ENCODE measurements at regions not wholly inside any gene's neighbourhood (a gene's known extent, or its start where the extent isn't known, plus 50 kb on each side); places are given as distances from the start of the nearest gene placed in this dataset.
"Not testable (repeated sequence)": the region's sequence is repeated elsewhere in the genome, so short reads cannot be mapped to it uniquely, and the experiment has no call there.

DNA sequence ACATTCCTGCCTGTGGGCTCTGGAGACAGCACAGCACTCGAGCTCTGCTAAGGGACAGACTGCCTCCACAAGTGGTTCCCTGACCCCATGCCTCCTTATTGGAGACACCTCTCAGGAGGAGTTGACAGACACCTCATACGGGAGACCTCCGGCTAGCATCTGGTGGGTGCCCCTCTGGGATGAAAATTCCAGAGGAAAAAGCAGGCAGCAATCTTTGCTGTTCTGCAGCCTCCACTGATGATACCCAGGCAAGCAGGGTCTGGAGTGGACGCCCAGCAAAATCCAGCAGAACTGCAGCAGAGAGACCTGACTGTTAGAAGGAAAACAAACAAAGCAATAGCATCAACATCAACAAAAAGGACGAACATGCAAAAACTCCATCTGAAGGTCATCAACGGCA is 639.4 kb downstream of the SLC16A7 start:
- TF ChIP-seq, protein P1, sequence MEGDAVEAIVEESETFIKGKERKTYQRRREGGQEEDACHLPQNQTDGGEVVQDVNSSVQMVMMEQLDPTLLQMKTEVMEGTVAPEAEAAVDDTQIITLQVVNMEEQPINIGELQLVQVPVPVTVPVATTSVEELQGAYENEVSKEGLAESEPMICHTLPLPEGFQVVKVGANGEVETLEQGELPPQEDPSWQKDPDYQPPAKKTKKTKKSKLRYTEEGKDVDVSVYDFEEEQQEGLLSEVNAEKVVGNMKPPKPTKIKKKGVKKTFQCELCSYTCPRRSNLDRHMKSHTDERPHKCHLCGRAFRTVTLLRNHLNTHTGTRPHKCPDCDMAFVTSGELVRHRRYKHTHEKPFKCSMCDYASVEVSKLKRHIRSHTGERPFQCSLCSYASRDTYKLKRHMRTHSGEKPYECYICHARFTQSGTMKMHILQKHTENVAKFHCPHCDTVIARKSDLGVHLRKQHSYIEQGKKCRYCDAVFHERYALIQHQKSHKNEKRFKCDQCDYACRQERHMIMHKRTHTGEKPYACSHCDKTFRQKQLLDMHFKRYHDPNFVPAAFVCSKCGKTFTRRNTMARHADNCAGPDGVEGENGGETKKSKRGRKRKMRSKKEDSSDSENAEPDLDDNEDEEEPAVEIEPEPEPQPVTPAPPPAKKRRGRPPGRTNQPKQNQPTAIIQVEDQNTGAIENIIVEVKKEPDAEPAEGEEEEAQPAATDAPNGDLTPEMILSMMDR (IDR thresholded peaks at IDR 0.05; ENCODE audit: unreplicated experiment), result no peak
- no peak overlapping the region for H3K27ac Mint-ChIP-seq (ENCODE audit: low read depth, unreplicated experiment)
- CTCF ChIA-PET, result no interaction called here
- DNase-seq (ENCODE audit: unreplicated experiment), result no peak
- H3K27me3 Mint-ChIP-seq (ENCODE audit: insufficient read depth, unreplicated experiment), result no peaks in the 10 kb centered on the region
- no TSS peak for BruUV-seq (replicated peaks)
- H3K4me1 Mint-ChIP-seq (ENCODE audit: insufficient read depth, unreplicated experiment), result no peaks in the 10 kb centered on the region
- H3K36me3 Mint-ChIP-seq (ENCODE audit: insufficient read depth, unreplicated experiment), result no peaks in the 10 kb centered on the region
- intact Hi-C loops (cut with micrococcal nuclease), result no loop called here
- no peak overlapping the region for H3K4me3 Mint-ChIP-seq (ENCODE audit: unreplicated experiment)
- H3K9me3 Mint-ChIP-seq (ENCODE audit: unreplicated experiment), result no peaks in the 10 kb centered on the region
- POLR2A ChIA-PET, result no interaction called here

DNA sequence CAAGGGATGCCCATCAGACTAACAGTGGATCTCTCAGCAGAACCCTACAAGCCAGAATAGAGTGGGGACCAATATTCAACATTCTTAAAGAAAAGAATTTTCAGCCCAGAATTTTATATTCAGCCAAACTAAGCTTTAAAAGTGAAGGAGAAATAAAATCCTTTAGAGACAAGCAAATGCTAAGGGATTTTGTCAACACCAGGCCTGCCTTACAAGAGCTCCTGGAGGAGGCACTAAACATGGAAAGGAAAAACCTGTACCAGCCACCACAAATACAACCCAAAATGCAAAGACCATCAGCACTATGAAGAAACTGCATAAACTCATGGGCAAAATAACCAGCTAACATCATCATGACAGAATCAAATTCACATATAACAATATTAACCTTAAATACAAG is 640.6 kb downstream of the SLC16A7 start:
- H3K4me1 Mint-ChIP-seq (ENCODE audit: insufficient read depth, unreplicated experiment); H3K27me3 Mint-ChIP-seq (ENCODE audit: insufficient read depth, unreplicated experiment); BruUV-seq (replicated peaks); H3K9me3 Mint-ChIP-seq (ENCODE audit: unreplicated experiment); H3K36me3 Mint-ChIP-seq (ENCODE audit: insufficient read depth, unreplicated experiment); CTCF ChIA-PET; intact Hi-C loops (cut with micrococcal nuclease); DNase-seq (ENCODE audit: unreplicated experiment); H3K27ac Mint-ChIP-seq (ENCODE audit: low read depth, unreplicated experiment); POLR2A ChIA-PET; H3K4me3 Mint-ChIP-seq (ENCODE audit: unreplicated experiment): not testable (repeated sequence)

DNA sequence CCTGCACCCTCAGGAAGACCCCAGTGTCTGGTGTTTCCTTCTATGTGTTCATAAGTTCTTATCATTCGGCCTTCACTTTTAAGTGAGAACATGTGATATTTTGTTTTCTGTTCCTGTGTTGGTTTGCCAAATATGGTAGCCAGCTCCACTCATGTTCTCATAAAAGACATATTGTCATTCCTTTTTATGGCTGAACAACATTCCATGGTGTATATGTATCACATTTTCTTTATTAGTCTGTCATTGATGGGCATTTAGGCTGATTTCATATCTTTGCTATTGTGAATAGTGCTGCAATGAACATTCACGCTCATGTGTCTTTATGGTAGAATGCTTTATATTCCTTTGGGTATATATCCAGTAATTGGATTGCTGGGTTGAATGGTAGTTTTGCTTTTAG is 645.1 kb downstream of the SLC16A7 start:
- CTCF ChIA-PET, result no interaction called here
- BruUV-seq (replicated peaks), result no TSS peak
- TF ChIP-seq, protein P1 (IDR thresholded peaks at IDR 0.05; ENCODE audit: unreplicated experiment), result no peak
- DNase-seq (ENCODE audit: unreplicated experiment), result no peak
- POLR2A ChIA-PET, result no interaction called here
- Mint-ChIP-seq H3K27ac (ENCODE audit: low read depth, unreplicated experiment) (no peak overlapping the region), H3K9me3 (ENCODE audit: unreplicated experiment) (no peaks in the 10 kb centered on the region), H3K27me3 (ENCODE audit: insufficient read depth, unreplicated experiment) (no peaks in the 10 kb centered on the region), H3K4me3 (ENCODE audit: unreplicated experiment) (no peak overlapping the region), H3K4me1 (ENCODE audit: insufficient read depth, unreplicated experiment) (no peaks in the 10 kb centered on the region), H3K36me3 (ENCODE audit: insufficient read depth, unreplicated experiment) (no peaks in the 10 kb centered on the region)
- intact Hi-C loops (cut with micrococcal nuclease), result no loop called here

DNA sequence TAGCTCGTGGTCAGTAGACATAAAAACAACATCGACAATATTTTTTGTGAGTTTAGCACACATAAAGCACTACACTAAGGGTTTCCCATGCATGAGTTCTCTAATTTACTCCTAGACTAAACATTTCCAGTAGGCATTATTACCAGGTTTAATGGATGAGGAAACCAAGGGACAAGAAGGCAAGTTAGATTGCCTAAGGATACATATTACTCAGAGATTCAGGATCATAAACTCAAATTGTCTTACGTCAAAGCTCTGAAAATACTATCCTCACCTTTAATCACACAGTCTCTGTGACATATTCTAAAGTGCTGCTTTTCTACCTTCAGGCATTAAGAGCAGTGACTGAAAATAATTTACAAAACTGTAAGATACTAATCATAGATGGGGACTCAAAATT is 655.3 kb downstream of the SLC16A7 start:
- intact Hi-C loops (cut with micrococcal nuclease), result loop anchor here (10.0 kb wide), 1 partner anchor 146 kb away; no protein-coding TSS in a partner anchor
- no peak overlapping the region for H3K27ac Mint-ChIP-seq (ENCODE audit: low read depth, unreplicated experiment)
- ChIA-PET CTCF (no interaction called here), POLR2A (no interaction called here)
- DNase-seq (ENCODE audit: unreplicated experiment), result no peak
- no peaks in the 10 kb centered on the region for H3K36me3 Mint-ChIP-seq (ENCODE audit: insufficient read depth, unreplicated experiment)
- no peaks in the 10 kb centered on the region for H3K9me3 Mint-ChIP-seq (ENCODE audit: unreplicated experiment)
- H3K27me3 Mint-ChIP-seq (ENCODE audit: insufficient read depth, unreplicated experiment), result no peaks in the 10 kb centered on the region
- TF ChIP-seq, protein P1 (IDR thresholded peaks at IDR 0.05; ENCODE audit: unreplicated experiment), result no peak
- no peaks in the 10 kb centered on the region for H3K4me1 Mint-ChIP-seq (ENCODE audit: insufficient read depth, unreplicated experiment)
- H3K4me3 Mint-ChIP-seq (ENCODE audit: unreplicated experiment), result no peak overlapping the region
- no TSS peak for BruUV-seq (replicated peaks)

Data from MCF 10A (cell line).